Brain pericyte (primary cell): ENCODE measurements at regions not wholly inside any gene's neighbourhood (a gene's known extent, or its start where the extent isn't known, plus 50 kb on each side); places are given as distances from the start of the nearest gene placed in this dataset.

Experiments
- DNase-seq: peaks from one replicate; pipeline ENCODE4 v3.0.0-alpha.2; 2012; ENCODE audit warnings: low read depth, low spot score

- DNase-seq, result no peak
Measured at GRCh38 chr2:200211643-200212042, 94.8 kb upstream of the SPATS2L start.

GRCh38 chr2:200212862-200213425, 93.5 kb upstream of the SPATS2L start:
- DNase-seq, result no peak

- no peak for DNase-seq
Measured at GRCh38 chr2:200216310-200216709, 90.2 kb upstream of the SPATS2L start.

- DNase-seq, result no peak
Measured at GRCh38 chr2:200217320-200217719, 89.2 kb upstream of the SPATS2L start.

- DNase-seq, result no peak
Measured at GRCh38 chr2:200218645-200219044, 87.8 kb upstream of the SPATS2L start.

DNA sequence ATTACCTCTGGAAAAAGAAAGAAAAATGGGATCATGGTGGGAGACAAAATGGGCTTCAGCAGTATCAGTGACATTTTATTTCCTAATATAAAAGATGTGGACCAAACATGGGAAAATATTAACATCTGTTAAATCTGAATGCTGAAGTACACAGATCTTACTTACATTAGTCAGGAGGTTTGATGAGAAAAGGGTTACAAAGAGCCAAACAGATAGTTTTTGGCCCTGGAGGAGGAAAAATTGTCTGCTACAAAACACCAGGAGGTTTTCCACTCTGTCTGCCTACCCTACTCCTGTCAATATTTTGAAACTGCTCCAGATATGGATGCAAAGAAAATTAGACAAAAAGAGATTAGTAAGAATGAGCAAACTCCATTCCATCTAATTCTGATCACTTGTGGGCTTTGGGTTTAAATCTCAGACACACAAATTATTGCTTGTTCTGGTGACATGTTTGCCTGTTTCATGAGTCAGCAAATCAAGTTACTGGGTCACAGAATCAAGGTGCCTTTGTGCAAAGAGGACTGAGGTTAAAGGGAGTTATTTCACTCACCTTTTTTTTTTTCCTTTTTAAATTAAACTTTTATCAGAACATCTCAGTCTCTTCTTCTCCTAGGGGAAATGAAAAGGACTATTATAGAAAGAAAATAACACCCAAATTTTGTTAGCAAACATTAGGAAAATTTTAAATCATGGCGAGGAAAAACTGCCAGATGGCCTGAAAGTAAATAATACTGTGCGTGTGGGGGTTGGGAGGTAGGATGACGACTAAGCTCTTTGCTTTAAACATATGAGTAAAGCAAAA, 87.0 kb upstream of the SPATS2L start:
- DNase-seq, result no peak

- DNase-seq, result no peak
Measured at GRCh38 chr2:200220251-200220650, 86.2 kb upstream of the SPATS2L start.

GRCh38 chr2:200221055-200221955, 85.2 kb upstream of the SPATS2L start:
- DNase-seq, result no peak

DNA sequence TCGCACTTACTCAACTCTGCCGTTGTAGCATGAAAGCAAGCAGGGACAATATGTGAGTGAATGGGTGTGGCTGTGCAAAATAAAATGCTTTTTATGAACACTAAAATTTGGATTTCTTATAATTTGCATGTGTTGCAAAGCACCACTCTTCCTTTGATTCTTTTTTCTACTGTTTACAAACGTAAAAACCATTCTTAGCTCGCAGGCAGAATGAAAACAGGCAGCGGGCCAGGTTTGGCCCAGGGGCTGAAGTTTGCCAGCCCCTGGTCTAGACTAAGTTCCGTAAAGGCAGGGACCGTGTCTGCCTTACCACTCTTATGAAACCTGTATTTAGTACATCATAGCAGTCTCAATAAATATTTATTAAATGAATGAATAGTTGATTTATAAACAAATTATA, 83.7 kb upstream of the SPATS2L start:
- no peak for DNase-seq

DNA sequence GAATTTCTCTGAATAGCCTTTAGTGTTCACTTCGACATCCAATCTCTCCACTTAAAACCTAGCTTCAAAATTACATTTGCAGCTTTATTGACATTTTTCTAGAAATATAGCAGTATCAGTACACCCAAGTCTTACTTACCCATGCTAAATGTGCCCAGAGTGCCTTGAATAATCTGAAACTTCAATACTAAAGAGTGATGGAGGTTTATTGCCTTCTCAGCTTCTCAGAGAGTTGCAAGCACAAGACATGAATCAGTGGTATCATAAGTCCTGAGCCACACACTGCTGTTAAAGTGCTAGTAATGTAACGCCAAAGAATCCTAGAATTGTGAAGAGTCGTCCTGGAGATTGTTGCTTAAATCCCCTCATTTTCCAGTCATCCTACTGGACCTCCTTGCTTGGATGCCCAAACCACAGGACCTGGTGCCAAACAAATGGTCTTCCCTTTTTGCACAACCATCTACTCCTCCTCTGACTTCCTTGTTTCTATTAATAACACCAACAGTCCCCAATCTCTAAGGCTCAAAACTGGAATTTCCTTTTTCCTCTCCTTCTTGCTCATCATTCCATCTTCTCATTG, 83.2 kb upstream of the SPATS2L start:
- no peak for DNase-seq

DNA sequence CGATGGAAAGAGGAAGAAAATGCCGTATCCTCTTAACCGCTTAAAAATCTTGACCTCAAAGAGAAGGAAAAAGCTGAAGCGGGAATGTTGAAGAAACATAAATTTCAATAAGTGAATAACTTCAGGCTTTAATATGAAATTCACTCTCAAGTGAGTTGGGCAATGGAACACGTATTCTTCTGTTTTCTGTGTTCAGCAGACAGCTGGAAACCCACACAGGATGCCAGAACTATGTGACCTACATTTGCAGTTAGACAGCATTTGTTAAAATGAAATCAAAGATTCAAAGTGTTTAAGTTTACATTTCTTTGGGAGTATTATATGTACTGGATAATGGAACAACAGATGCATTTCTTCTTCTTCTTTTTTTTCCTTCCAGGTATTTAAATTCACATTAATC, 80.5 kb upstream of the SPATS2L start:
- DNase-seq, result no peak

GRCh38 chr2:200226451-200227426, 79.8 kb upstream of the SPATS2L start:
- DNase-seq, result no peak

DNA sequence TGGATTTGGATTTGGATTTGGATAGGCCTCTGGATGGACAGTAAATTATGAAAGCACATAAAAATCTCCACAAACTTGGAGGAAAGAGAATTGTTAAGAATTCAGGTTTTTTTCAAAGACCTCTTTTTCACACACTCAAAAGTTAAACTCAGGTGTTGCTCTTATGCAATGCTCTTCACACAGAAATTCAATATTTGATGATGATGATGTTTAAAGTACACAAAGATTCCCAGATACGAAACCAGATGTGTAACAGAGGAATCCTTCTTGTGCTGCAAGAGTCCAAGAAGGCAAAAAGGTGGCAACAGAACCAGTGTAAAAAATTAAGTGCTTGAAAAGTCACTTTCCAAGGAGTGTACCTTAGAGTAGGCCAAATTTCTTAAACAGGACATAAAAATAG, 75.8 kb upstream of the SPATS2L start:
- DNase-seq, result no peak

DNA sequence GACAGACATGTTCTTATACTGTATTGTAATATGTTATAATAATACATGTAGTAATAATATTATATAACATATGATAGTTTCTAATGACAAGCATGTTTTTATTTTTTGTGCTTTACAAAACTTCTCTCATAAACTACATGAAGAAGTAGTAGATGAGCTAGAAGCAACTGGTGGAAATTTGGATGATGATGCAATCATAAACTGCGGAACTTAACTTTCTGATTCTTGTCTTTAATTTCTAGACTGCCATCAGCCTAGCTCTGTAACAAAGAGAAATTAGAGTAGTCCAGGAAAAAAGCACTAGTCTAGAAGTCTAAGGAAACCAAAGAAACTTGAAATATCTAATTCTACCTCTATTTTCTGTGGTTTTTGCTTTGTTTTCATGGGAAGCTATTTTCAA, 71.0 kb upstream of the SPATS2L start:
- no peak for DNase-seq

GRCh38 chr2:200239216-200239615, 67.3 kb upstream of the SPATS2L start:
- DNase-seq, result no peak

- DNase-seq, result no peak
Measured at GRCh38 chr2:200242570-200242969, 63.9 kb upstream of the SPATS2L start.

- no peak for DNase-seq
Measured at GRCh38 chr2:200243441-200243840, 63.1 kb upstream of the SPATS2L start.

- DNase-seq, result no peak
Measured at GRCh38 chr2:200244111-200244510, 62.4 kb upstream of the SPATS2L start.

- no peak for DNase-seq
Measured at GRCh38 chr2:200247494-200247893, 59.0 kb upstream of the SPATS2L start.

DNA sequence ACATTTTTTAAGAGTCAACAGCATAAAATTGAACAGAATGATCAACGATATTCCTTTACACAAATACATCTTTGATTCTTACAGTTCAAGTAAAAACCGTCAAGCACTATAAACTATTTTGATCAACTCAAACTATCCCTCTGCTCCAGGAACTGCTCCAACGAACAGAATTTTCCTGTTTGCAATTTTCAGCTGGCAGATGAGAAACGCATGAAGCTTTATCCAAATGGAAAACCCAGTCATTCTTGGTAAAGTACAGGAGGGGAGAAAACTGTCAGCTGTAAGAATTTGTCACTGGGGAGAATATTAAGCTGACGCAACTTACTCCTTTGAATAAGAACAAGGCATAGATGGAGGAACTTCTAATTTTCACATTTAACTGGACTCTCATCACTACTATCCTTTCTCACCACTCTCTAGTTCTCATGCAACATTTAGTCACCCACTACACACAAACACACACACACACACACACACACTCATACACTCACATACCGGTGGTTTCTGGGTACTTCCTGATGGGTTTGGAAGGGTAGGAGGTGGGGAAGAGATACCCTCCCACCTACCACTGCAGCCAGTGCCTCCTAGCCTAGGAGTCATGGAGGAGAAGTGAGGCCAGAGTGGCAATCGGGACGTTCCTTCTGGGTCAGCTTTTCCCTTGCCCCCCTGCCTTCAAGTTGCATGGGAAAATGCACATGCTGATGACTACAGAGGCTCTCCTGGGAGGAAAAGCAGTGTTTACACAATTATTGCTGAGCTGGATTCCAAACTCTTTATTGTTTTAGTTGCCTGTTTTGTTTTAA, 54.0 kb upstream of the SPATS2L start:
- peak; percentile 89 for DNase-seq
